DMS153 (cell line): ENCODE measurements at regions not wholly inside any gene's neighbourhood (a gene's known extent, or its start where the extent isn't known, plus 50 kb on each side); places are given as distances from the start of the nearest gene placed in this dataset.
A peak's percentile ranks its signal among the peaks of the same experiment; 100 is the strongest.

Experiments
- DNase-seq: peaks from one replicate; lab custom pipeline; 2025; lab: John Stamatoyannopoulos, UW

GRCh38 chr12:90899456-90900182, 55.4 kb downstream of the CCER1 start:
- DNase-seq = no peak

- DNase-seq = no peak
Observed at GRCh38 chr12:90897986-90898385, 57.0 kb downstream of the CCER1 start.

- no peak for DNase-seq
Observed at GRCh38 chr12:90897316-90897715, 57.7 kb downstream of the CCER1 start.

GRCh38 chr12:90896821-90897220, 58.2 kb downstream of the CCER1 start:
- DNase-seq = no peak

DNA sequence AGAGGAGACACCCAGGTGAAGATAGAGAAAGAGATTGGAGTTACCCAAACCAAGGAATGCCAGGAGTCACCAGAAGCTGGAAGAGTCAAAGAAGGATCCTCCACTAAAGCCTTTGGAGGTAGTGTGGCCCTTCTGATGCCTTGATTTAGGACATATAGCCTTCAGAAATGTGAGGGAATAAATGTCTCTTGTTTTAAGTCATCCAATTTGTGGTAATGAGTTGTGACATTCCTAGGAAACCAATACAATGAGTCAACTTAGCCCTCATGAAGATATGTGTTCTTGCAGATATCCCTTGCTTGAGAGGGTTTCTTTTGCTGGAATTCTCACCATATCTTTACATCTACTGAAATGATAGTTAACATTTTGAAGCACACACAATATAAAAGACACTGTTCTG, 58.8 kb downstream of the CCER1 start:
- no peak for DNase-seq

DNA sequence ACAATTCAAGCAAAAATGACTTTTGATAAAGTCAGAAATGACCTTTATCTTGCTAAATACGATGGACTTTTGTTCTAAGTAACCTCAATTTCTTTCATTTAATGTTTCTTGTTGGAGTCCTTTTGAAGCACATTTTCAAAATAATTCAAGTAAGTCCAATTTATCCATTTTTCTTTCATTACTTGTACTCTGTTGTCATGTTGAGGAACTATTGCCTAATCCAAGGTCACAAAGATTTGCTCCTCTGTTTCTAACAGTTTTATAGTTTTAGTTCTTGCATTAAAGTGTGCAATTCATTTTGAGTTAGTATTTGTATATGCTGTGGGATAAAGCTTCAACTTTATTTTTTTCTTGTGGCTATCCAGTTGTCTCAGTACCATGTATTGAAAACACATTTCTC, 66.7 kb downstream of the CCER1 start:
- no peak for DNase-seq

DNA sequence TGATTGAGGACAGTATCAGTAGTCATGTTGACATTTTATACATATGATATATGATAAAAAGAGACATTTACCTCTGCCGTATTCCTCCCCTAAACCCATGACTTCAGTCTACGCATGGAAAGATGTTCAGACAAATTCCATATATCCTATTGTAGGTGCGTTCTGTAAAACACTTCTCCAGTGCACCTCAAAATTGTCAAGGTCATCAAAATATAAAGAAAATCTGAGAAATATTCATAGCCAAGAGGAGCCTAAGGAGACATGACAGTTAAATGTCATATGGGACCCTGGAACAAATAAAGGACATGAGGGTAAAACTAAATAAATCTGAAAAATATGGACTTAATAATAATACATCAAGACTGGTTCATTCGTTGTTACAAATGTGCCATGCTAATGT, 71.5 kb downstream of the CCER1 start:
- no peak for DNase-seq

GRCh38 chr12:90871726-90872096, 83.3 kb downstream of the CCER1 start:
- no peak for DNase-seq

GRCh38 chr12:90870971-90871725, 83.8 kb downstream of the CCER1 start:
- DNase-seq = no peak

DNA sequence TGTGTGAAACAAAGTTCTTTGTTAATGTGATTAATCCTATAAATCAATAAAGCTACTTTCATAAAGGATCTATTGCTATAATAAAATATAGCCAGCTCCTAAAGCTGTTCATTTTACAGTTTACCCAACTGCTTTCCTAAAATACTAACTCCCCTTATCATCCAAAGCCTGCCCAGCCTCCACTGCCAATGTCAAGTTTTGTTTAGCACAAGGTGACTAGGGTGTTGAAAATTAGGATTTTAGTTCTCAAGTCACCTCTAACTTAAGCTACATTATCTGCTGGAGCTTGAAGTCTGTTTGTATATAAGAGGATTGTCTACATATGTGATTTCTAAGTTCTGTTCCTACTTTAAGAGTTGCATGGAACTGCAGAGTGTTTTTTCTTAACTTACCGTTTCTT, 86.3 kb downstream of the CCER1 start:
- no peak for DNase-seq

DNA sequence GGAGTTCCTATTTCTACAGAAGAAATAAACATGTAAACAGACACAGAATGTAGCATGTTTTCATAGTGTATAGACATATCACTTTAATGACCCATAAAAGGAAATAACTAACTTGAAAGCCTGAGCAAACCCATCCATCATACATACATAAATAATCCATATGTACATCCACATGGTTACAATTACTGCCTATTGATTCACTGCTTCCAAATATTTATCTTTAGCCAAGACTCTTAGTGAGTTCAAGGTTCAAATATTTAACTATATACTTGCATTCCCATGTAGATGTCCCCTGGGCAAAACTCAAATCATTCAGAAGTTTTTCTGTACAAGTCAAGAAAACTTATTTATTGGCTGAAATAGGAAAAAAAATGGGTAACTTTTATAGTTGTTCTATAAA, 95.4 kb downstream of the CCER1 start:
- no peak for DNase-seq

- no peak for DNase-seq
Observed at GRCh38 chr12:90858252-90858651, 96.7 kb downstream of the CCER1 start.

DNA sequence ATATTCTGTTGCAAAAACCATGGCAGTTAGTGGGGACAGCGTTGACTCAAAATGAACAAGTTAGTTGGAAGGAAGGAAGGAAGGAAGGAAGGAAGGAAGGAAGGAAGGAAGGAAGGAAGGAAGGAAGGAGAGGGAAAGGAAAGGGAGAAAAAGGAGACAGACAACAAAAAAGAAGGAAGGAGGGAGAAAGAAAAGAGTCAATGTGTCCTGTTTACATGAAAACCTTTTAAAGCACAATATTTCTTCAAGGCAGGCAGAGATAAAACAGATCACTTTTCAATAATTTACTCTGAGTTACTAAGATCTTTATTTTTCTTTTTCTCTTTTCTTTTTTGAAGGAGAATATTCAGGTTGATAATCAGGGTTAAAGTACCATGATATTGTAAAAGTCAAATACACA, 99.4 kb downstream of the CCER1 start:
- no peak for DNase-seq

DNA sequence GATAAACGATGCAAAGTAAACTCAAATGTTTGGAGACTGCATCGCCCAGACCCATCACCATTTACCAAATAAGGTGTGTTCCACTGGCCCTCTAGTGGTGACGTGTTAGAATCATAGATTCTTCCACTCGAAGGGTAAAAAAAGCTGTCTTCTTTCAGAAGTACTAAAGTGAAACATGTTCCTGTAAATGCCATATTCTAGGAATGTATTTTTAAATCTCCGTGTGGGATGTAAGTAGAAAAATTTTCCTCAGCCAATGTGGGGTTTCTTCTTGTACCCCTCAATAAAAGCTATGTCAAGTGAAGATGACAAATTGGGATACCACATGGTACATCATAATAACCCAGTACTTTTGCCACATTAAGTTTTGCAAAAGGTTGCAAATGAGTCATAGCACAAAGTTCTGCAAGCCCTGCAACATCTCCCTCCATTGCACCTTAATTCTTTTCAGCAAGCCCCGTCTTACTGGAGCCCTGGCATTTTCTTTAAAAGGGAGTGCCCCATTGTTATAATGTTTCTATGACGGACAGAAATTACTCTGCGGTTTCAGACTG, 100.8 kb downstream of the CCER1 start:
- peak; percentile 28 for DNase-seq

- DNase-seq = no peak
Observed at GRCh38 chr12:90851800-90852718, 102.9 kb downstream of the CCER1 start.

GRCh38 chr12:90842477-90842876, 112.5 kb downstream of the CCER1 start:
- no peak for DNase-seq

DNA sequence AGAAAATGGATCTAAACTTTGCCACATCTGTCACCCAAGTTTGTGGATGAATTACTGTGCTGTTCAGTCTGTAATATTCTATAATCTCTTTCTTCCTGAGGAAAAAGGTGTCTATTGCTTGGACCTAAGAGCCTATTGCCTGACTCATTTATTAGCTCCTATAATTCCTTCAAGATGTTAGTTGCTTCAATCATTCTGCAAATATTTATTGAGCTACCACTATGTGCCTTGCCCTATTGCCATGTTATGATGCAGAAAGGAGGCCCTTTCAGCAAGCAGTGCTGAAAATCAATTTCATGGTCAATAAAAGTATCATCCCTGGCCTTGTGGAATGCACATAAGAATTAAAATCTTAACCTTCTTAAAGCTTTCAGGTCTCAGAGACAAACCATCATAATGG, 113.6 kb downstream of the CCER1 start:
- DNase-seq = no peak

- no peak for DNase-seq
Observed at GRCh38 chr12:90839346-90839745, 115.6 kb downstream of the CCER1 start.

- DNase-seq = no peak
Observed at GRCh38 chr12:90836689-90837088, 118.3 kb downstream of the CCER1 start.

- peak; percentile 58 for DNase-seq
Observed at GRCh38 chr12:90833228-90833627, 121.7 kb downstream of the CCER1 start.

DNA sequence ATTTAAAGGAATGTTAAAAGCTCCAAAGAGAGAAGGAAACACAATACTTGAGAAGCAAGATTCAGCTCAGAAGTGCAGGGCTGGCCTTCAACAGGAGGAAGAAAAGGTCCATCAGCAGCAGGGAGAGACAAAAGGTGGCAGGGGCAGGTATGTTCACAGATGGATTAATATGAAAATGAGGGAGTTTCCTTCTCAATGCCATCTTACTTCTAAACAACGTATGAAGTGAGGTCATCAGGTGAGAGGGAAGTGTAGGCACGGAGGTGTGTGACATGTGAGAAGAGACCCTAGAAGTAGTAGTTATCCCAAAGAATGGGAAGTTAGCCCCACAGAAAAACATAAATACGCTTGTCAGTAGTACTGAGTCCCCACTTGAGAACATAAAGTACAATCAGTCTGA, 122.5 kb downstream of the CCER1 start:
- DNase-seq = no peak

DNA sequence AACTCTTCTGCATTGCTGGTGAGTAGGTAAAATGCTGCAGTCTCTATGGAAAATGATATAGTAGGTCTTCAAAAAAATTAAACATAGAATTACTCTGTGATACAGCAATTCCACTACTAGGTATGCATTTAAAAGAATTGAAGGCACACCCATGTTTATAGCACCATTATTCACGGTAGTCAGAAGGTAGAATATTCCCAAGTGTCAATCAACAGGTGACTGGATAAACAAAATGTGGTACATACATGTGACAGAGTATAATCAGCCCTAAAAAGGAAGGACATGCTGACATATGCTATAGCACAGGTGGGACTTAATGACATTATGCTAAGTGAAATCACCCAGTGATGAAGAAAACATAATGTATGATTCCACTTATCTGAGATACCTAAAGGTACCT, 123.3 kb downstream of the CCER1 start:
- peak; percentile 31 for DNase-seq
